ENCODE measurements at regions not wholly inside any gene's neighbourhood (a gene's known extent, or its start where the extent isn't known, plus 50 kb on each side); places are given as distances from the start of the nearest gene placed in this dataset.

DNA sequence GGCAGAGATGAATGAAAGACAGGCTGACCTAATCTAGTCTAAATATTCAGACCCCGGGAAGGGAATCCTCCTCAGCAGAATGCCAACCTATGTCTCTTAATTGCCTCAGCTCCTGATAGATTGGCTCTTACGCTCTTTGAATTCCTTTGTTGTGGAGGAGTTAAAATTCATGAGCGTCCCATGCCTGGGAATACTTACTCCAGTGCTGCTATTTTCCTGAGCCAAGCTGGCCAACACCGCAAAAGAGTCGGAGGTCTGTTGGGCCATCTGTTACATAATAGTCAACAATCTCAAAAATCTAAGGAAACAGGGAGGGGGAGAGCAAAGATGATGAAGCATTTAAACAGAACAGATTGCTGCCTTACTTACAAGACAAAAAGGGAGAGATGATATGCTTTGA is 182.8 kb downstream of the ASCL1 start:
- Histone ChIP-seq H3K36me3 (ENCODE audit: control insufficient read depth, insufficient read depth, low read length) (no peaks in the 10 kb centered on the region), H3K4me3 (ENCODE audit: low read depth, low read length) (no peak overlapping the region), H3K27me3 (ENCODE audit: control insufficient read depth, insufficient read depth, low read length) (no peaks in the 10 kb centered on the region)
- DNase-seq (ENCODE audit: low read depth) = no peak
- POLR2A ChIA-PET = no interaction called here
- TF ChIP-seq, protein P1, sequence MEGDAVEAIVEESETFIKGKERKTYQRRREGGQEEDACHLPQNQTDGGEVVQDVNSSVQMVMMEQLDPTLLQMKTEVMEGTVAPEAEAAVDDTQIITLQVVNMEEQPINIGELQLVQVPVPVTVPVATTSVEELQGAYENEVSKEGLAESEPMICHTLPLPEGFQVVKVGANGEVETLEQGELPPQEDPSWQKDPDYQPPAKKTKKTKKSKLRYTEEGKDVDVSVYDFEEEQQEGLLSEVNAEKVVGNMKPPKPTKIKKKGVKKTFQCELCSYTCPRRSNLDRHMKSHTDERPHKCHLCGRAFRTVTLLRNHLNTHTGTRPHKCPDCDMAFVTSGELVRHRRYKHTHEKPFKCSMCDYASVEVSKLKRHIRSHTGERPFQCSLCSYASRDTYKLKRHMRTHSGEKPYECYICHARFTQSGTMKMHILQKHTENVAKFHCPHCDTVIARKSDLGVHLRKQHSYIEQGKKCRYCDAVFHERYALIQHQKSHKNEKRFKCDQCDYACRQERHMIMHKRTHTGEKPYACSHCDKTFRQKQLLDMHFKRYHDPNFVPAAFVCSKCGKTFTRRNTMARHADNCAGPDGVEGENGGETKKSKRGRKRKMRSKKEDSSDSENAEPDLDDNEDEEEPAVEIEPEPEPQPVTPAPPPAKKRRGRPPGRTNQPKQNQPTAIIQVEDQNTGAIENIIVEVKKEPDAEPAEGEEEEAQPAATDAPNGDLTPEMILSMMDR (IDR thresholded peaks at IDR 0.05; ENCODE audit: insufficient read depth, low read depth, low read length) = no peak
- CTCF ChIA-PET = no interaction called here

DNA sequence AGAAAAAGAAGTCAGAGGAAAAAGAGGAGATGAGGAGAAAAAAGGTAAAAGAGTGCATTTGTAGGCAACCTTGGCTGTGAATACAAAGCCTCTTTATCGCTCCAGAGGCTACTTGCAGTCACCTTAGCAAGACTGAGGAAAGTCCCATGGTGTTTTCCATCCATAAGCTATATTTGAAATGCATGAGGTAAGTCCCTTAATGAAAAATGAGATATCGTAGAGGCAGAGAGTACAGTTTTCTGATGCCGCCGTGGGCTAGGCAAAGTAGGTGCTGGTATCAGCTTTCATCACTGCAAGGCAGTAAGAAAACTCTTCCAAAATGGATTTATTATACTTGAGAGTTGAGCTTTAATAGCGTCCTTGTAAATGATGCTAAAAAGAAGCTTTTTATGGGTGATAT is 186.8 kb downstream of the ASCL1 start:
- no peaks in the 10 kb centered on the region for H3K36me3 ChIP-seq (ENCODE audit: control insufficient read depth, insufficient read depth, low read length)
- H3K4me3 ChIP-seq (ENCODE audit: low read depth, low read length) = no peak overlapping the region
- TF ChIP-seq, protein P1 (IDR thresholded peaks at IDR 0.05; ENCODE audit: insufficient read depth, low read depth, low read length) = no peak
- DNase-seq (ENCODE audit: low read depth) = no peak
- ChIA-PET CTCF (no interaction called here), POLR2A (no interaction called here)
- no peaks in the 10 kb centered on the region for H3K27me3 ChIP-seq (ENCODE audit: control insufficient read depth, insufficient read depth, low read length)

DNA sequence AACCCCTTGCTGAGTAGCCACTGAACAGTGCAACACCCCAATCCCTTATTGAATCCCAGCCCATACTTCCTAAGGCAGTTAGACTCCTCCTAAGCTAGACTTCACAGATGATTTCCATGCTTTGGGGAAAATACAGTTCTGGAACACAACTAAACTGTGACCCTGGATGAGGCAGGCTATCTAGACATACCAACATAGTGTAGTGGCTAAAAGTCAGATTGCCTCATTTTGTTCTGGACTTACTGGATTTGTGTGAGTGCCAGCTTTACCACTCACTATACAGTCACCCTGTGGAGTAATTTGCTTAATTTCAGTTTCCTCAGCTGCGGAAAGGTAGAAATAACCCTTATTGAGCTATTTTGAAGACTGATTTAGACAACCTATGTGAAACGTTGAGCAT is 203.1 kb downstream of the ASCL1 start:
- TF ChIP-seq, protein P1 (IDR thresholded peaks at IDR 0.05; ENCODE audit: insufficient read depth, low read depth, low read length) = no peak
- CTCF ChIA-PET = no interaction called here
- no peak for DNase-seq (ENCODE audit: low read depth)
- H3K4me3 ChIP-seq (ENCODE audit: low read depth, low read length) = no peak overlapping the region
- no peaks in the 10 kb centered on the region for H3K36me3 ChIP-seq (ENCODE audit: control insufficient read depth, insufficient read depth, low read length)
- POLR2A ChIA-PET = no interaction called here
- no peaks in the 10 kb centered on the region for H3K27me3 ChIP-seq (ENCODE audit: control insufficient read depth, insufficient read depth, low read length)

DNA sequence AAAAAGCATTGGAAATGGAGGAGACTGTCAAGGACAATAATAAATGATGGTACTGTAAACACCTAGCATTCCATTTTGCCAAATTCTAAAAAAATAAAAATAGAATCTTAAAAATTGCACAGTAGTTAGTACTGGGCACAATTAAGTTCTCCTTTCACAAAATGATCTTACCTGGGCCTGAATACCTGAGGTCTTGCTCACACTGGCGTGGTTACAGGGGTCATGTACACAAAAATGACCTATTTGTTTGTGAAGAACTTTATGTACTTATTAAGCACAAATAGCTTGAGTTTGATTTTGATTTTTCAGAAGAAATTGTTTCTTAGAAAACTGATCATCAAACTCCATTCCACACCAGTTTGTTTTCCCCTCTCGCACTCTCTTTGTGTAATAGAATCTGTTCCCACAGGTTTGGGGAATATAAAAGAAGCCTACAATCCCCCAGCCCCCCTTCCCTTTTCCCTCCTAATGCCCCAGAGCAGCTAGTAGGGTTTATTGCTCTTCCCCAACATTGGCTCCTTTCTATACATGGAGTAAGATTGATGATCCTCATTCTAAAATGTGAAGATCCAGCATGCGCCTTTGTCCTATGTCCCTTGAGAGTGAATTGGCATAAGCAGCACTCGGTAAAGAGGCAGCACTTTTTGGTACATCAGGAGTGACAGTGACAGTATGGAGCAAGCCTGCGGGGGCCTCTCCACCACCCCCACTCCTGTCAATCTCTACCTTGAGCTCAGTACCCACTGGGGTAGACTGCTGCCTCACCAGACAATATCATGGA is 204.3 kb downstream of the ASCL1 start:
- TF ChIP-seq, protein P1 (IDR thresholded peaks at IDR 0.05; ENCODE audit: insufficient read depth, low read depth, low read length) = no peak
- Histone ChIP-seq H3K27me3 (ENCODE audit: control insufficient read depth, insufficient read depth, low read length) (no peaks in the 10 kb centered on the region), H3K36me3 (ENCODE audit: control insufficient read depth, insufficient read depth, low read length) (no peaks in the 10 kb centered on the region), H3K4me3 (ENCODE audit: low read depth, low read length) (no peak overlapping the region)
- ChIA-PET POLR2A (no interaction called here), CTCF (no interaction called here)
- DNase-seq (ENCODE audit: low read depth) = no peak

DNA sequence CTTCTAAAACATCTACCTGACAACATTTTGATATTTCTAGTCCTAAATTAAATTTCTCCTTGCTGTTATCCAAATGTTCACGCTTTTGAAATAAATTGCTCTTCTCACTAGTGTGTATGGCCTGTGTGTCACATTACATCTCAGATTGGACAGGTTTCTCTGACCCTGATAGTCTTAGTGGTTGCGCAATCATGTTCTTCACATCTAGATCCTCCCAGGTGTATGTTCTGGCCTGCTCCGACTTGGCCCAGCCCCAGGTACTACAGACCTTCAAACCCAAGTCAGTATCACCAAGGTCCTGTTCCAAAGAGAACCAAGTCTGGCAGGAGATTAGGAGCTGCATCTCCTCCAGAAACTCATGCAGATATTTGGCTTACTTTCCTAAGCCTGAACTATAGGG is 209.5 kb downstream of the ASCL1 start:
- DNase-seq (ENCODE audit: low read depth) = no peak
- Histone ChIP-seq H3K36me3 (ENCODE audit: control insufficient read depth, insufficient read depth, low read length) (no peaks in the 10 kb centered on the region), H3K27me3 (ENCODE audit: control insufficient read depth, insufficient read depth, low read length) (no peaks in the 10 kb centered on the region), H3K4me3 (ENCODE audit: low read depth, low read length) (no peak overlapping the region)
- CTCF ChIA-PET = interaction anchor here (1.1 kb wide), 1 partner anchor 284 kb away, joined by 3 read pairs; no protein-coding TSS in a partner anchor
- POLR2A ChIA-PET = no interaction called here
- TF ChIP-seq, protein P1 (IDR thresholded peaks at IDR 0.05; ENCODE audit: insufficient read depth, low read depth, low read length) = no peak

Measured in BJ (cell line).